NOMO-1 (cell line): ENCODE measurements at regions not wholly inside any gene's neighbourhood (a gene's known extent, or its start where the extent isn't known, plus 50 kb on each side); places are given as distances from the start of the nearest gene placed in this dataset.
"Not testable (repeated sequence)": the region's sequence is repeated elsewhere in the genome, so short reads cannot be mapped to it uniquely, and the experiment has no call there.

Experiments used
- DNase-seq, 2 experiments: peaks; one replicate each; lab custom pipeline; 2025; ENCODE audit not compliant: unreplicated experiment in 2 of 2; lab: John Stamatoyannopoulos, UW

- DNase-seq: no peak
Observed at GRCh38 chr10:23493711-23494110, 54.8 kb downstream of the OTUD1 start.

GRCh38 chr10:23496727-23497126, 57.9 kb downstream of the OTUD1 start:
- DNase-seq: no peak

GRCh38 chr10:23499372-23500132, 60.7 kb downstream of the OTUD1 start:
- no peak for DNase-seq

GRCh38 chr10:23505797-23506465, 67.1 kb downstream of the OTUD1 start:
- no peak for DNase-seq

GRCh38 chr10:23512355-23513058, 73.6 kb downstream of the OTUD1 start:
- peak in 1 of 2 experiments; percentile 46 for DNase-seq

GRCh38 chr10:23513621-23514020, 74.7 kb downstream of the OTUD1 start:
- not testable (repeated sequence) for DNase-seq

GRCh38 chr10:23514321-23514720, 75.4 kb downstream of the OTUD1 start:
- DNase-seq: no peak

GRCh38 chr10:23516530-23516929, 77.7 kb downstream of the OTUD1 start:
- peak; percentile 40 to 48 for DNase-seq

GRCh38 chr10:23517155-23517554, 78.3 kb downstream of the OTUD1 start:
- DNase-seq: no peak

- DNase-seq: peak in 1 of 2 experiments; percentile 82
Observed at GRCh38 chr10:23521735-23522134, 82.9 kb downstream of the OTUD1 start.

- DNase-seq: no peak
Observed at GRCh38 chr10:23522345-23522744, 83.5 kb downstream of the OTUD1 start.

GRCh38 chr10:23523251-23523650, 84.4 kb downstream of the OTUD1 start:
- DNase-seq: no peak

- DNase-seq: no peak
Observed at GRCh38 chr10:23525406-23525805, 86.5 kb downstream of the OTUD1 start.

GRCh38 chr10:23528419-23528818, 89.5 kb downstream of the OTUD1 start:
- DNase-seq: no peak

- no peak for DNase-seq
Observed at GRCh38 chr10:23529625-23530024, 90.8 kb downstream of the OTUD1 start.

- peak in 1 of 2 experiments; percentile 19 for DNase-seq
Observed at GRCh38 chr10:23530079-23530478, 91.2 kb downstream of the OTUD1 start.

GRCh38 chr10:23533212-23533611, 94.3 kb downstream of the OTUD1 start:
- DNase-seq: no peak

GRCh38 chr10:23534326-23534725, 95.5 kb downstream of the OTUD1 start:
- no peak for DNase-seq

- no peak for DNase-seq
Observed at GRCh38 chr10:23534761-23535160, 95.9 kb downstream of the OTUD1 start.

- peak; percentile 29 to 35 for DNase-seq
Observed at GRCh38 chr10:23535381-23535780, 96.5 kb downstream of the OTUD1 start.

- DNase-seq: no peak
Observed at GRCh38 chr10:23538968-23539367, 100.1 kb downstream of the OTUD1 start.
